ENCODE measurements at regions not wholly inside any gene's neighbourhood (a gene's known extent, or its start where the extent isn't known, plus 50 kb on each side); places are given as distances from the start of the nearest gene placed in this dataset.
A peak's percentile ranks its signal among the peaks of the same experiment; 100 is the strongest.

GRCh38 chr5:4765411-4765810 is 374.7 kb upstream of the ADAMTS16 start:
- DNase-seq = no peak

- no peak for DNase-seq
Observed at GRCh38 chr5:4766101-4766500, 374.0 kb upstream of the ADAMTS16 start.

GRCh38 chr5:4772591-4772990 is 367.5 kb upstream of the ADAMTS16 start:
- peak; percentile 80 for DNase-seq

GRCh38 chr5:4773827-4774317 is 366.3 kb upstream of the ADAMTS16 start:
- no peak for DNase-seq

- no peak for DNase-seq
Observed at GRCh38 chr5:4777435-4777834, 362.7 kb upstream of the ADAMTS16 start.

- DNase-seq = no peak
Observed at GRCh38 chr5:4780633-4781032, 359.5 kb upstream of the ADAMTS16 start.

GRCh38 chr5:4781299-4781698 is 358.8 kb upstream of the ADAMTS16 start:
- no peak for DNase-seq

- no peak for DNase-seq
Observed at GRCh38 chr5:4785971-4786370, 354.2 kb upstream of the ADAMTS16 start.

GRCh38 chr5:4797445-4797844 is 342.7 kb upstream of the ADAMTS16 start:
- DNase-seq = no peak

- DNase-seq = peak; percentile 89
Observed at GRCh38 chr5:4802044-4802443, 338.1 kb upstream of the ADAMTS16 start.

GRCh38 chr5:4804691-4805360 is 335.3 kb upstream of the ADAMTS16 start:
- no peak for DNase-seq

GRCh38 chr5:4815002-4815401 is 325.1 kb upstream of the ADAMTS16 start:
- DNase-seq = no peak

GRCh38 chr5:4817767-4818166 is 322.4 kb upstream of the ADAMTS16 start:
- peak; percentile 11 for DNase-seq

GRCh38 chr5:4831325-4831724 is 308.8 kb upstream of the ADAMTS16 start:
- DNase-seq = no peak

- DNase-seq = no peak
Observed at GRCh38 chr5:4832471-4832870, 307.7 kb upstream of the ADAMTS16 start.

- DNase-seq = no peak
Observed at GRCh38 chr5:4833104-4833738, 306.9 kb upstream of the ADAMTS16 start.

- no peak for DNase-seq
Observed at GRCh38 chr5:4837489-4838058, 302.6 kb upstream of the ADAMTS16 start.

GRCh38 chr5:4845221-4845620 is 294.9 kb upstream of the ADAMTS16 start:
- DNase-seq = no peak

GRCh38 chr5:4847766-4848165 is 292.4 kb upstream of the ADAMTS16 start:
- no peak for DNase-seq

GRCh38 chr5:4855036-4855435 is 285.1 kb upstream of the ADAMTS16 start:
- no peak for DNase-seq

GRCh38 chr5:4855880-4856279 is 284.2 kb upstream of the ADAMTS16 start:
- no peak for DNase-seq

- DNase-seq = no peak
Observed at GRCh38 chr5:4857761-4858160, 282.4 kb upstream of the ADAMTS16 start.

- no peak for DNase-seq
Observed at GRCh38 chr5:4859500-4860235, 280.5 kb upstream of the ADAMTS16 start.

GRCh38 chr5:4860631-4861030 is 279.5 kb upstream of the ADAMTS16 start:
- no peak for DNase-seq
